NT2/D1 (cell line): ENCODE measurements at regions not wholly inside any gene's neighbourhood (a gene's known extent, or its start where the extent isn't known, plus 50 kb on each side); places are given as distances from the start of the nearest gene placed in this dataset.

Source experiments
- SUZ12 ChIP-seq: IDR thresholded peaks from 2 replicates; pipeline ENCODE4 v1.6.1; 2011; ENCODE audit not compliant: insufficient read length, insufficient read depth; ENCODE audit errors: extremely low read depth
- YY1 ChIP-seq: IDR thresholded peaks from 2 replicates; pipeline ENCODE4 v1.6.1; 2011; ENCODE audit not compliant: insufficient read length, insufficient read depth
- ZNF274 ChIP-seq: IDR thresholded peaks from 2 replicates; pipeline ENCODE4 v1.6.1; 2011; ENCODE audit warnings: mild to moderate bottlenecking, low read depth, low read length

DNA sequence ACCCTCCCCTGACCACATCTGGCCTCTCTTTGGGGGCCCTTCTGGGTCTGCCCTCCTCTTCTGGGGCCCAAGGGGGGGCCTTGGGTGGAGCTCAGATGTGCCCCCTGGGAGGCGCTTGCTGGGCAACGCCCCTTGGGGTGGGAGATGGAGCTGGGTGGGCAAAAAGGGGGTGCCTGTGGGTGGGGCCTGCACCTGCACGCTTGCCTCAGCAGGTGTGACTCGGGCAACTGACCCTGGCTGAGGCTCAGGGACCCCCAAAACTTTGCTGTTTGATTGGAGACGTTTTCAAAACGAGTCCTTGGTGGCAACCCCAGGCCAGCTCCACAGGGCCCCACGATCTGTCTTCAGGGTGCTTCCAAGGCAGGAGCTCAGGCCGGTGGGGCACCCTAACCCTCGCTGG lies 105.3 kb downstream of the SIK1 start:
- TF ChIP-seq YY1 (no peak), SUZ12 (no peak), ZNF274 (no peak)
